ENCODE measurements at regions not wholly inside any gene's neighbourhood (a gene's known extent, or its start where the extent isn't known, plus 50 kb on each side); places are given as distances from the start of the nearest gene placed in this dataset.

- POLR2A ChIA-PET, result no interaction called here
- Histone ChIP-seq H3K27me3 (ENCODE audit: insufficient read depth, low read length) (no peaks in the 10 kb centered on the region), H3K79me2 (ENCODE audit: insufficient read depth, low read length) (no peaks in the 10 kb centered on the region), H3K9me3 (ENCODE audit: control insufficient read depth in 1 of 2, insufficient read depth in 1 of 2, low read depth in 1 of 2, low read length in 2 of 2) (no peaks in the 10 kb centered on the region), H2AFZ (ENCODE audit: low read depth, low read length, poor library complexity, severe bottlenecking) (no peak overlapping the region), H3K9ac (ENCODE audit: low read length) (no peak overlapping the region), H3K4me1 (ENCODE audit: control insufficient read depth in 1 of 2, insufficient read depth in 2 of 2, low read length in 2 of 2) (no peaks in the 10 kb centered on the region), H3K9me2 (ENCODE audit: insufficient read depth) (no peaks in the 10 kb centered on the region), H4K20me1 (ENCODE audit: insufficient read depth) (no peaks in the 10 kb centered on the region), H3K36me3 (ENCODE audit: control insufficient read depth in 1 of 2, insufficient read depth in 2 of 2, low read length in 2 of 2) (no peaks in the 10 kb centered on the region), H3K27ac (ENCODE audit: low read depth, low read length) (no peak overlapping the region), H3K4me2 (ENCODE audit: low read length) (no peak overlapping the region), H3K4me3 (replicated peaks in 1 of 2; ENCODE audit: low read depth in 1 of 2, low read length in 2 of 2) (no peak overlapping the region)
- DNase-seq (ENCODE audit: low read depth, low spot score) (no peak), ATAC-seq (no peak)
- RAD21 ChIA-PET (ENCODE audit: low non-redundant PET in 1 of 2, low total read pairs in 2 of 2, uncharacterized antibody in 2 of 2, unreplicated experiment in 2 of 2), result no interaction called here
- TF ChIP-seq TCF7L2 (IDR thresholded peaks at IDR 0.05; ENCODE audit: borderline replicate concordance, extremely low read depth, insufficient read depth, insufficient read length) (no peak), EZH2 (IDR thresholded peaks at IDR 0.05) (no peak), ZBTB33 (IDR thresholded peaks at IDR 0.05; ENCODE audit: extremely low read depth, insufficient replicate concordance, low read length) (no peak), YY1 (IDR thresholded peaks at IDR 0.05; ENCODE audit: extremely low read depth, insufficient replicate concordance, low read depth, low read length) (no peak), MAX (IDR thresholded peaks at IDR 0.05) (no peak), CTCF (IDR thresholded peaks at IDR 0.05 in 2 of 3, conservative IDR thresholded peaks at IDR 0.05 in 1 of 3; ENCODE audit: borderline replicate concordance in 1 of 3, insufficient read depth in 1 of 3, low read depth in 2 of 3, low read length in 2 of 3) (no peak), REST (IDR thresholded peaks at IDR 0.05; ENCODE audit: low read depth) (no peak), POLR2A (IDR thresholded peaks at IDR 0.05; ENCODE audit: borderline replicate concordance, extremely low read depth, insufficient read depth, insufficient read length) (no peak), SIN3A (IDR thresholded peaks at IDR 0.05; ENCODE audit: low read depth) (no peak), POLR2AphosphoS5 (IDR thresholded peaks at IDR 0.05; ENCODE audit: low read depth, low read length) (no peak), ATF3 (IDR thresholded peaks at IDR 0.05) (no peak), SP1 (IDR thresholded peaks at IDR 0.05; ENCODE audit: low read depth) (no peak), EZH2phosphoT487 (IDR thresholded peaks at IDR 0.05; ENCODE audit: borderline replicate concordance) (no peak), JUND (IDR thresholded peaks at IDR 0.05) (no peak), CBX3 (IDR thresholded peaks at IDR 0.05; ENCODE audit: low read depth) (no peak), ELF1 (IDR thresholded peaks at IDR 0.05; ENCODE audit: borderline replicate concordance, low read depth) (no peak), FOSL1 (IDR thresholded peaks at IDR 0.05; ENCODE audit: low read depth) (no peak), SRF (IDR thresholded peaks at IDR 0.05; ENCODE audit: low read depth) (no peak), EGR1 (IDR thresholded peaks at IDR 0.05; ENCODE audit: low read depth) (no peak), RAD21 (IDR thresholded peaks at IDR 0.05; ENCODE audit: low read depth) (no peak)
- BruUV-seq (replicated peaks), result no TSS peak
- CTCF ChIA-PET, result no interaction called here
- intact Hi-C loops (cut with micrococcal nuclease), result no loop called here
These were observed 1476.9 kb downstream of the SI start for GRCh38 chr3:163601426-163601825.

Data from HCT116 (cell line).